ENCODE measurements at regions not wholly inside any gene's neighbourhood (a gene's known extent, or its start where the extent isn't known, plus 50 kb on each side); places are given as distances from the start of the nearest gene placed in this dataset.
"Not testable (repeated sequence)": the region's sequence is repeated elsewhere in the genome, so short reads cannot be mapped to it uniquely, and the experiment has no call there.

DNA sequence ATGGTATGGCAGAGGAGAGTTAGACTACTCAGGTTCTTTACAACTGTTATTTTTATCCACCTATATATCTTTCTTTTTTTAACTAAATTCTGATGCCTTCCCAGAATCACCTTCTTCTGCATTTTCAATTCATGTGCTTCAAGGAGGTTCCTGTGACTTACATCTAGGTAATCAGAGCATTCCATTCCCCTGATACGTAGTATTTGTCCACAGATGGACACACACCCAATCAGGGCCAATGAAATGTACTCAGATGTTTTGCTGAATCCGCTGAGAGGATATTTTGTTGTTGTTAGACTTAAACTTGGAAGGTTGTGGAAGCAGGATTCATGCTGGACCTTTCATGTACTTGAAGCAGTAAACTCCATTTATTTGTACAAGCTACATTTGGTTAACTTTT is 159.4 kb upstream of the FER start:
- DNase-seq (ENCODE audit: low read depth in 2 of 2): no peak

DNA sequence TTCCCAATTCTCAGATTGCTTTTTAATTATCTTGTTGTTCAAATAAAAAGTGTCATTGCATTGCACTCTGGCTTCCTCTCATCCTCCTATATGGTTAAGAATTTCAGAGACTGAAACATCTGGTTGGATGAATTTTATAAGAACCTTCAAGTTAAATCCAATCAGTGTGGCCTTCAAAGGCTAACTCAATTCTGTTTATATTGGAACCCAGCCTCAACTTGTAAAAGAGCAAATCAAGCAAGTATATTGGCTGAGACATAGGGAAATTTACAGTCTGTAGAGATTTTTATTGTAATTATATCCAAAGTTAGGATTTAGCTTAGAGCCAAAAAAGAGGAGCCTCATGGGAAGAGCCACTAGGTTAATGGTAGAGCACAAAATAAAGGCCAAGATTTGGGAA is 159.9 kb upstream of the FER start:
- no peak for DNase-seq (ENCODE audit: low read depth in 2 of 2)

GRCh38 chr5:108581026-108581425 is 166.7 kb upstream of the FER start:
- DNase-seq (ENCODE audit: low read depth in 2 of 2): no peak

DNA sequence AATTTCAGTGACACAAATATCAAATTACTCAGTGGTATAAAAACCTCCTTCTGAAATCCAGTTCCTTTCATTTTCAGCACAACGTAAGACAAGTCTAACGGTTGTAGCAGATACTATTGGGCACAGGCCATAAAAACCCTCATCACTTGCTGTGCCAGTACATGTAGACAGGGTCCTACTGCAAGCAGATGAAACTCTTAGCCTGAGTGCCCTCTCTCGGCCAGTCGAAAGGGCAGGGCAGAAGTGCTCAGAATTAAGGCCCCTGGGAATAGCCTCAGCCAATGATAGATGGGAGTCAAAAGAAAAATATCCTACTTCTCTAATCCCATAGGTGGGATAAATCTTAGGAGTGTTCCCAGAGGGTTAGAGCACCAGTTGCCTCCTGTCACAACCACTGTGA is 168.5 kb upstream of the FER start:
- DNase-seq (ENCODE audit: low read depth in 2 of 2): no peak

DNA sequence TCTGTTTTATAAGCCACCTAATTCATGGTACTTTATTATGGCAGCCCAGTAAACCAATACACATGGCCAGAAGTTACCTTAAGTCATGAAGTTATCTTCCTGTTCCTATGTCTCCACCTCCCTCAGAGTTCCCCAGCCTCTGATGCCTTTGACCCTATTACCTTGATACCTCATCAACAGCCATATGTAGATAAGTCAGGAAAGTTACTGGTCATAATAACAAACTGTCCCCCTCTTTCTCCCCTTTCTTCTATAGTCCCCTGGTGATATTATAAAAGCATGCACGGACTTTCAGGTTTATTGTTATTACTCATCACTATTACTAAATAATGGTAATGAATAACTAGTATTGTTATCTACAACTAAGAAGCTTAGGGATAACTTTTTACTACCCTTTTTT is 168.9 kb upstream of the FER start:
- DNase-seq (ENCODE audit: low read depth in 2 of 2): no peak

- DNase-seq (ENCODE audit: low read depth in 2 of 2): no peak
Observed at GRCh38 chr5:108567429-108567828, 180.3 kb upstream of the FER start.

- DNase-seq (ENCODE audit: low read depth in 2 of 2): no peak
Observed at GRCh38 chr5:108564441-108564840, 182.5 kb upstream of the FBXL17 start.

DNA sequence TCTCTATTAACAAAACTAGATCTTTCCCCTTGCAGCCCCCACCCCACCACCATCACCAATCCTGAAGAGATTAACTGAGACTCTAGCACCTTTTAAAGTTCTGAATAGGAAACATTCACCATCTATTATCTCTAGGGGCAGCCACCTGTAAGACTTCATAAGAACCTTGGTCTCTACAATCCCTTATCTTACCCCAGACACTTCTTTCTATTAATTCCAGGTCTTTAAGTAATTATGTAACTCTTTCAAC is 180.2 kb upstream of the FBXL17 start:
- no peak for DNase-seq (ENCODE audit: low read depth in 2 of 2)

GRCh38 chr5:108561416-108562204 is 179.7 kb upstream of the FBXL17 start:
- no peak for DNase-seq (ENCODE audit: low read depth in 2 of 2)

- no peak for DNase-seq (ENCODE audit: low read depth in 2 of 2)
Observed at GRCh38 chr5:108560581-108560980, 178.7 kb upstream of the FBXL17 start.

DNA sequence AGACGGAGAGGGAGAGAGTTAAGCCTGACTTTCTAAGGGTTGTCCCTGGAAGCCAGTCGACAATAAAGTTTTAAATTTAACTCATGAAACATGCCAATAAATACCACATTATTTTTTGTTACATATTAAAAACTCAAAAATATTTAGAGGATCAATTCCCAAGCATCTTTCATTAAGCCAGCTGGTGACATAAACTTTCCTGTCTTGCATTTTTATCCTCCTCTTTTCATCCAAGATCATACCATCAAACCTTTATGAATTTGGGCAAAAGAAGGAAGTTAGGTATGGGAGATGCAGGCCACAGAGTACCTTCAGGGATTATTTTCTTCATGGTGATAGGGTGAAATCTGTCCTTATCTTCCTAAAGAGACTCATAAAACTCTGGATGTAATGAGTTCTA is 178.3 kb upstream of the FBXL17 start:
- no peak for DNase-seq (ENCODE audit: low read depth in 2 of 2)

DNA sequence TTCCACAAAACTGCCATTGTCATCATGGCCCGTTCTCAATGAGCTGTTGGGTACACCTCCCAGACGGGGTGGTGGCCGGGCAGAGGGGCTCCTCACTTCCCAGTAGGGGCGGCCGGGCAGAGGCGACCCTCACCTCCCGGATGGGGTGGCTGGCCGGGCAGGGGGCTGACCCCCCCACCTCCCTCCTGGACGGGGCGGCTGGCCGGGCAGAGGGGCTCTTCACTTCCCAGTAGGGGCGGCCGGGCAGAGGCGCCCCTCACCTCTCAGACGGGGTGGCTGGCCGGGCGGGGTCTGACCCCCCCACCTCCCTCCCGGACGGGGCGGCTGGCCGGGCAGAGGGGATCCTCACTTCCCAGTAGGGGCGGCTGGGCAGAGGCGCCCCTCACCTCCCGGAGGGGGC is 176.9 kb upstream of the FBXL17 start:
- DNase-seq (ENCODE audit: low read depth in 2 of 2): not testable (repeated sequence)

DNA sequence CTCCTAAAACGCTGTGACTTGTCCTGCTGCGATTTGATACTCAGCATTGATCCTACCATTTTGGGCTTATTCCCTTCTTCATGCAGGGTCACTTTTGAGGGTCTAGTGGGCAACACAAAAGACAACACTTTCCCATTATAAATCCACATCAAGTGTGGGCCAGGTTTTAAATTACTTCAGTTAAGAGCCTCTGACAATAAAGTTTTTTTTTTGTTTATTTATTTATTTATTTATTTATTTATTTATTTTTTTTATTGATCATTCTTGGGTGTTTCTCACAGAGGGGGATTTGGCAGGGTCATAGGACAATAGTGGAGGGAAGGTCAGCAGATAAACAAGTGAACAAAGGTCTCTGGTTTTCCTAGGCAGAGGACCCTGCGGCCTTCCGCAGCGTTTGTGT is 176.2 kb upstream of the FBXL17 start:
- DNase-seq (ENCODE audit: low read depth in 2 of 2): not testable (repeated sequence)

DNA sequence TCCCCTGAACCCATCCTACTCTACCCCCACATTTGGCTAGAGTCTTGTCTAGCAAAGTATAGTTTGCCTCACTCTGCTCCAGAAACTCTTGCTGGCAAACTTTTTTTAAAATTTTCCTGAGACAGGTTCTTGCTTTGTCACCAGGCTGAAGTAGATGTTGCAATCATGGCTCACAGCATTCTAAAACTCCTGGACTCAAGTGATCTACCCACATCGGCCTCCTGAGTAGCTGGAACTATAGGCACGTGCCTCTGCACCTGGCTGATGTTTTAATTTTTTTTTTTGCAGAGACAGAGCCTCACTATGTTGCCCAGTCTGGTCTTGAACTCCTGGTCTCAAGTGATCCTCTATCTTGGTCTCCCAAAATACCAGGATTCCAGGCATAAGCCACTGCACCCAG is 175.8 kb upstream of the FBXL17 start:
- no peak for DNase-seq (ENCODE audit: low read depth in 2 of 2)

GRCh38 chr5:108556441-108557145 is 174.7 kb upstream of the FBXL17 start:
- no peak for DNase-seq (ENCODE audit: low read depth in 2 of 2)

DNA sequence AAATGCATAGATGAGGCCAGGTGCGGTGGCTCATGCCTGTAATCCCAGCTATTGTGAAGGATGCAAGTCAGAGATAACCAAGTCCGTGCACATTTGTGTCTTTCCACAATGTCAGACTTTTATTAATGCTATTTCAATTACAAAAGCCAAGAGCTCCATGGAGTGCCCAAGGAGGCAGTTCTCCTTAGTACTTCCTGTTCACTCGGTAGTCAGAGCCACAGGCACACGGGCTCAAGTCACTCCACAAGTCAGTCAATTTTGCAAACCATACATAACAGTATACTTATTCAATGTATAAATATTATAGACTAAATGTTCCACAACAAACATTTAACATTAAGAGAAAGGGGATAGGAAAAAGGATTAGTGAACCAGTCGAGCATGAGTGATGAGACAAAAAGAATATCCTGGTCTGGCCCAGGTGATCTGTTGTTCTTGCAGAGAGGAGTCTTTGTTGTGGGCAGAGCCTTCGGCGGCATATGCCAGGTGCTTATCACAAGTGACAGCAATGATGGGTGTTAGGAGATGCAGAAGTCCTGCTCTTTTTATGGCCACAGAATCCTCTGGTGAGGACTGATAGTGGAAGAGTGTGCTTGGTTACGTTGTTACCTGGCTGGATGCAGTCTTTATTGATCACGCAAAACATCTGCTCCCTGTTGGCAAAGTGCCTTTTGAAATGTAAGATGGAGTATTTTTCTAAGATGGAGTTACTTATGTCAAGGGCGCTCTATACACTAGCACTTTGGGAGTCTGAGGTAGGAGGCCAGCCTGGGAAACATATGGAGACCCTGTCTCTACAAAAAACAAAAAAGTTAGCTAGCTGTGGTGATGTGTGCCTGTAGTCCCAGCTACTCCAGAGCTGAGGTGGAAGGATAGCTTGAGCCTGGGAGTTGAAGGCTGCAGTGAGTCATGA is 167.0 kb upstream of the FBXL17 start:
- no peak for DNase-seq (ENCODE audit: low read depth in 2 of 2)

GRCh38 chr5:108546939-108547338 is 165.0 kb upstream of the FBXL17 start:
- DNase-seq (ENCODE audit: low read depth in 2 of 2): no peak

GRCh38 chr5:108545301-108545700 is 163.4 kb upstream of the FBXL17 start:
- no peak for DNase-seq (ENCODE audit: low read depth in 2 of 2)

DNA sequence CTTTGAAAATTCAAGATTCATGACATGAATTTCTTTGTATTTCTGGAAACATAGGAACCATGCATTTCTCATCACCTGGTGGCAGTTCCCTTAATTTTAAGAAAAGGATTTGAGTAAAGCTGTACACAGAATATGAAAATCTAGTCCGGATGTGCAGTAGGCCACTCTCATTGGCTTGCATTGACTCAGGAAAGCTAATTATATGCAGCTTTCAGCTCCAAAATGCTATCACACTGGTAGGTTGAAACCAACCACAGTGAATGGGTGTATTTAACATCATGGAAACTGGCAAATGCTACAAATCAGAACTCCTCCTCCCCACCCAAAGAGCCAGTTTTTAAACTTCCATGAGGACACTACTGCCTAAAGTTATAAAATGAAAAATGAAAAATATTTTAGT is 161.6 kb upstream of the FBXL17 start:
- DNase-seq (ENCODE audit: low read depth in 2 of 2): no peak

DNA sequence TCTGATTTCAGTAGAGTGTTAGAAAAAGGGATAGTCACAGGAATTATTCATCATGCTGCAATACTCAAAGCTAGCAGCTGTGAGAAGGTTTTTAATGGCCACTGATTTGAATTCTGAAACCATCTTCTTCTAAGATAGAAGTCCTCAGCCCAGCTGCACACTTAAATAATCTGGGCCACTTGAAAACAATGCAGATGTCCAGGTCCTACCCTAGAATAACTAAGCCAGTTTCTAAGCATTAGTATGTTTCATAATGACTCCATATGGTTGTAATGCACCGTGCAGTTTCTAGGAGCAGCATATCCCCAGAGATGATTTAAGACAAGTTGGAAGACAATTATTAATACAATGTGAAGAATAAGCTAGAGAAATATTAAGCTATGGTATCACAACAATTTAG is 159.9 kb upstream of the FBXL17 start:
- DNase-seq (ENCODE audit: low read depth in 2 of 2): no peak

DNA sequence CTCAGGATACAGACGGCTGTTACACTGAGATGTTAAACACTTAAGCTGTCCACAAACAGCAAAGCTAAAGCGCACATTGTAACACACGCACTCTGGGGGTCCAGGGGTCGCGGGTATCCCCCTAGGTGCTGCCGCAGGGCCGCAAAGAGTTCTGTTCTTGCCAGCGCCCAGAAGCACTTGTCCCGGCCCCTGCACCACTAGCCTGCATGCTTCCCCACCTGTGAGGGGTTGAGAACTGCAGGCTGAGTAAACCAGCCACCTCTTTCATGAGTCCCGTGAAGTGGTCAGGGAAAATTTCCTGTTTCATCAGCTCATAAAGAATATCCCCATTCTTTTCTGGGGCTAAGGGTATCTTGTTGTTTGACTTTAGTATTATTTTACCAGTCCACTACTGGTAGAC is 154.4 kb upstream of the FBXL17 start:
- DNase-seq (ENCODE audit: low read depth in 2 of 2): no peak

DNA sequence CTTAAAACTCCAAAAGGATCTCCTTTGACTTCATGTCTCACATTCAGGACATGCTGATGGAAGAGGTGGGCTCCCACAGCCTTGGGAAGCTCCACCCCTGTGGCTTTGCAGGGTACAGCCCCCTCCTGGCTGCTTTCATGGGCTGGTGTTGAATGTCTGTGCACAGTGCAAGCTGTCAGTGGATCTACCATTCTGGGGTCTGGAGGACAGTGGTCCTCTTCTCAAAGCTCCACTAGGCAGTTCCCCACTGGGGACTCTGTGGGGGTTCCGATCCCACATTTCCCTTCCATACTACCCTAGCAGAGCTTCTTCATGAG is 150.2 kb upstream of the FBXL17 start:
- DNase-seq (ENCODE audit: low read depth in 2 of 2): not testable (repeated sequence)

All from lung microvascular endothelial cell (primary cell).